Lower leg skin (tissue), 4 donors: ENCODE measurements at regions not wholly inside any gene's neighbourhood (a gene's known extent, or its start where the extent isn't known, plus 50 kb on each side); places are given as distances from the start of the nearest gene placed in this dataset.

Experiments
- DNase-seq, 2 donors: peaks; one replicate each; pipeline ENCODE4 v3.0.0-alpha.2; 2019; ENCODE audit warnings: low spot score in 2 of 2
- H3K4me3 ChIP-seq: fragments of 200-600 bp; sonication (generic); 2 replicates; pipeline ENCODE4 v1.5.1; 2017; ENCODE audit warnings: mild to moderate bottlenecking, low read depth; ENCODE audit not compliant: poor library complexity, severe bottlenecking
- POLR2A ChIP-seq, 2 donors: fragments of 450-650 bp; IDR thresholded peaks; one replicate each; pipeline ENCODE4 v1.6.1; 2016 to 2017; ENCODE audit warnings: antibody characterized with exemption in 2 of 2, mild to moderate bottlenecking in 1 of 2, moderate library complexity in 1 of 2
- WGBS, 2 donors: methylation state at CpG; one replicate each; pipeline ENCODE4 v1.1.5; 2018; 5-methylcytosine and 5-hydroxymethylcytosine counted together
- intact Hi-C: fragments of 100-400 bp; cut with DNase I; formaldehyde crosslinking; loops from one replicate; pipeline ENCODE4 v1.15.0; 2023; ENCODE audit warnings: low total_unique reads
- TF ChIP-seq, protein P1 (sequence below), 3 donors: fragments of 450-650 bp; IDR thresholded peaks; one replicate each; pipeline ENCODE4 v1.5.1; 2016; ENCODE audit warnings: antibody characterized with exemption in 3 of 3, mild to moderate bottlenecking in 3 of 3, moderate library complexity in 2 of 3

DNA sequence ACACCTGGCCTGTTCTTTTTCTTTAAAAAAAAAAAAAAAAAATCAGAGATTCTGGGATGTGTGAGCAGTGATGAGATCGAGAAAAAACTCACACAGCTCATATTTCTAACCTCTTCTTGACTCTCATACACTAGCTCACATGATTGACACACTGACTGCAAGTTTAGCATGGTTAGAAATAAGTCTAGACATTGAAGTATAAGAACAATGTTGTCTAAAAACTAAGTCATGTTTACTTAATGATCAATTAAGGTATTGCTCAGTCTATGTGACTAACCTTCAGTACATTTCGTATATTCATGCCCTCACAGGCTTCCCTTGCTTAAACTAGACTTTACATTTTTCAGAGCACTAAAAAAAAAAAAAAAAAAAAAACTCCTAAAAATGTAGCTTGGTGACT, 775.1 kb downstream of the GATA3 start:
- intact Hi-C loops, result no loop called here
- WGBS, 2 donors, result 46 to 54% methylated on average over 2 of the region's 2 CpGs
- H3K4me3 ChIP-seq, result no peak overlapping the region
- no peak for DNase-seq
- TF ChIP-seq POLR2A (IDR thresholded peaks at IDR 0.05), result no peak
- TF ChIP-seq, protein P1, sequence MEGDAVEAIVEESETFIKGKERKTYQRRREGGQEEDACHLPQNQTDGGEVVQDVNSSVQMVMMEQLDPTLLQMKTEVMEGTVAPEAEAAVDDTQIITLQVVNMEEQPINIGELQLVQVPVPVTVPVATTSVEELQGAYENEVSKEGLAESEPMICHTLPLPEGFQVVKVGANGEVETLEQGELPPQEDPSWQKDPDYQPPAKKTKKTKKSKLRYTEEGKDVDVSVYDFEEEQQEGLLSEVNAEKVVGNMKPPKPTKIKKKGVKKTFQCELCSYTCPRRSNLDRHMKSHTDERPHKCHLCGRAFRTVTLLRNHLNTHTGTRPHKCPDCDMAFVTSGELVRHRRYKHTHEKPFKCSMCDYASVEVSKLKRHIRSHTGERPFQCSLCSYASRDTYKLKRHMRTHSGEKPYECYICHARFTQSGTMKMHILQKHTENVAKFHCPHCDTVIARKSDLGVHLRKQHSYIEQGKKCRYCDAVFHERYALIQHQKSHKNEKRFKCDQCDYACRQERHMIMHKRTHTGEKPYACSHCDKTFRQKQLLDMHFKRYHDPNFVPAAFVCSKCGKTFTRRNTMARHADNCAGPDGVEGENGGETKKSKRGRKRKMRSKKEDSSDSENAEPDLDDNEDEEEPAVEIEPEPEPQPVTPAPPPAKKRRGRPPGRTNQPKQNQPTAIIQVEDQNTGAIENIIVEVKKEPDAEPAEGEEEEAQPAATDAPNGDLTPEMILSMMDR (IDR thresholded peaks at IDR 0.05), result no peak

DNA sequence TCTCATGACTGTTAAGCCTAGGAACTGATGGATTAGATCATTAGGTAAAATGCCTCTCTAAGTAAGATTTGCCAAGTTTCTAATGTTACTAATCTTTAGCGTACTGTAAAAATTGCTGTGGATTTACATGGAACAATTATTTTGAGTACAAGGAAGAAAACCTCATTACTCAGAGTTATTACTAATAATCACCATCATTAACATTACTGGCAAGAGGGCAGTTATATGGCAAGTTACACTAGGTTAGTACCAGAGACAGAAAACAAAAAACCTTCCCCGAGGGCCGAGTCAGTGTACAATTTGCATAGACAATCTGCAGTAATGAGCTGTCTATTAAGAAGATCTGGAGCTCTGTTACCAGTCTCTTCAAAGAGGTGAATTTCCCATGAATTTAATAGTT, 775.6 kb downstream of the GATA3 start:
- intact Hi-C loops, result no loop called here
- 41 to 44% methylated on average over 3 of the region's 3 CpGs for WGBS, 2 donors

DNA sequence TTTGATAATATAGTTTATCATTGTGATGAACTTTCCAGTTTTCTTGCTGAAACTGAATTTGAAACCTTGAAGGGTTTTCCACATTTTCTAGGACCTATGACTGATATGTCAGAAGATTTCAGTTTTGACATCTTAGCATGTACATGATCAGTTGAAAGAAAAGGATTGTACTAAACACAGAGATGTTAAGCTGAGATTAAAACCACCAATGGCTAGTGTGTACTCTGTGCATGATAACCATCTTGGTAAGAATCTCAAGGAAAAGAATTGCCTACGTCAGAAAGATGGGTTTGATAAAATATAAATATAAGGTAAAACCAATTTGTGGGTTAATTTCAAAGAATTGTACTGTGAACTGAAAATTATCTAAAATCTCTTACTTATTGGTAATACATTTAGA, 776.4 kb downstream of the GATA3 start:
- no peak overlapping the region for H3K4me3 ChIP-seq
- intact Hi-C loops, result no loop called here
- 54 to 56% methylated on average over 1 of the region's 1 CpG for WGBS, 2 donors
- DNase-seq, result no peak
- TF ChIP-seq POLR2A (IDR thresholded peaks at IDR 0.05), result no peak
- TF ChIP-seq, protein P1 (IDR thresholded peaks at IDR 0.05), result no peak

More for the DNA sequence above, 775.6 kb downstream of the GATA3 start:
- TF ChIP-seq POLR2A (IDR thresholded peaks at IDR 0.05), result no peak
- TF ChIP-seq, protein P1 (IDR thresholded peaks at IDR 0.05), result no peak
- no peak for DNase-seq
- no peak overlapping the region for H3K4me3 ChIP-seq

DNA sequence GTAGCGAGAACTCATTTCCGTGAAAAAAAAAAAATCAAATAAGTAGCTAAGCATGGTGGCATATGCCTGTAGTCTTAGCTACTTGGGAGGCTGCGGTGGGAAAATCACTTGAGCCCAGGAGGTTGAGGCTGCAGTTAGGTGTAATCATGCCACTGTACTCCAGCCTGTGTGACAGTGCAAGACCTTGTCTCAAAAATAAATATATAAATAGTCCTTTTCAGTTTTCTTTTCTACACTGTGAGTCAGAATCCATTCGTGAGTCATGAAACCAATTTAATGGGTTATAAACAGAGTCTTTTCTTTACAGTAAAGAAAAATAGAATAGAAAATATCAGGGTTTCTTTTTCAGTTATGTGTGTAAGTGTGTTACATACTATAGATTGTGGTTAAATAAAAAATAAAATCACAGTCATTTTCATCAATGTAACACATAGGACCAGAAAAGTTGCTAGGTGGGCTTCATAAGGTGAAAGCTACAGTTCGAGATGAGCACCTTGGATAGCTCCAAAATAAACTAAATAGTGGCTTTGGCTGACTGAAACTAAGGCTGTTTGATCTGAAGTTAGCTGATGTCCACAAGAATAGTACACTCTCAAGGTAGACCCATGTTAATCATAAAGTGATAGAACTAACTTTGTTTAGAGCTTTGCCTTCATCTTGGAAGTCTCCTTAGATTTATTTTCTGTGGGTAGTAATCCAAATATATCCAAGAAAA, 781.1 kb downstream of the GATA3 start:
- H3K4me3 ChIP-seq, result no peak overlapping the region
- intact Hi-C loops, result no loop called here
- no peak for DNase-seq
- TF ChIP-seq, protein P1 (IDR thresholded peaks at IDR 0.05), result no peak
- WGBS, 2 donors, result 80 to 85% methylated on average over 5 of the region's 5 CpGs

DNA sequence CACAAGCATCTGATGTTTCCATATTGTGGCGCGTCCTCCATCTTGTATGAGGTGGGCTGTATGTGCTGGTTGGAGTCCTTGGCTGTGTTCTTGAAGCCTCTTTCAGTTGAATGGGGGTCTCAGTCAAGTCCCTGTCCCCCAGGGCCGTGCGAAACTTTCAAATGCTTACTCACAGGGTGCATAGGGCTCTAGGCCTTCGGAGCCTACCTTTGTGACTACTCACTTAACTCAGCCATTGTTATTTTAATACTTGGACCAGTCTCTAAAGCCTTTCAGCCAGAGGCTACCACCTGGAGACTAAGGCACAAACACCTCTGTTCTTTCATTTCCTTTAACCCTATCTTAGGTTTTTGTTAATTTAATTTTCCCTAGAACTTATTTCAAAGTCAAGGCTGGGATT, 785.9 kb downstream of the GATA3 start:
- H3K4me3 ChIP-seq, result no peak overlapping the region
- DNase-seq, result no peak
- no peak for TF ChIP-seq POLR2A (IDR thresholded peaks at IDR 0.05)
- TF ChIP-seq, protein P1 (IDR thresholded peaks at IDR 0.05), result no peak
- WGBS, 2 donors, result 73 to 79% methylated on average over 5 of the region's 5 CpGs
- intact Hi-C loops, result no loop called here

DNA sequence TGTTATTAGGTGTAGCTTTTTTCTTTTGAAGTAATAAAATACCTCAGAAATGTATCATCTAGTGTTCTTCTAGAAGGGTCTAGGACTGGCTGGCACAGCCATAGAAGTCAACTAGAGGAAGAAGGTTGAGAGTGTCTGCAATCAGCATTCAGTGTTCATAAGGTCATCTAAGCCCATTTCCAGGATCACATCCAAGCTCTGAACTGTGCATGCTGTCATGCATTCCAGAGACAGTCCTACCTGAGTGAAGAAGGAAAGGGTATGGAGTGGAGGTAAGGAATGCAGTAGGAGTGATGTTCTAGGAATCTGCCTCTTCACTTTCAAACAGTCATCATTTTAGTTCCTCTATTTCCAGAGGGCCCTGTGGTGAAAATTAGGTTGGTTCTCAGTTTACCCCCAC, 789.7 kb downstream of the GATA3 start:
- no peak for DNase-seq
- no peak overlapping the region for H3K4me3 ChIP-seq
- intact Hi-C loops, result no loop called here
- TF ChIP-seq, protein P1 (IDR thresholded peaks at IDR 0.05), result no peak
- no peak for TF ChIP-seq POLR2A (IDR thresholded peaks at IDR 0.05)
